T-helper 1 cell (primary cell): ENCODE measurements at regions not wholly inside any gene's neighbourhood (a gene's known extent, or its start where the extent isn't known, plus 50 kb on each side); places are given as distances from the start of the nearest gene placed in this dataset.
"Not testable (repeated sequence)": the region's sequence is repeated elsewhere in the genome, so short reads cannot be mapped to it uniquely, and the experiment has no call there.

Experiments used
- DNase-seq, 5 donors: peaks; one replicate each; pipeline ENCODE4 v3.0.0-alpha.2; 2012 to 2020

- no peak for DNase-seq
These were observed 189.4 kb upstream of the FBXO33 start for GRCh38 chr14:39621678-39622077.

- DNase-seq = no peak
These were observed 189.0 kb upstream of the FBXO33 start for GRCh38 chr14:39621223-39621622.

- DNase-seq = no peak
These were observed 185.3 kb upstream of the FBXO33 start for GRCh38 chr14:39617537-39617936.

GRCh38 chr14:39615352-39615751 is 183.1 kb upstream of the FBXO33 start:
- no peak for DNase-seq

- no peak for DNase-seq
These were observed 182.2 kb upstream of the FBXO33 start for GRCh38 chr14:39614297-39614923.

GRCh38 chr14:39609119-39609518 is 176.9 kb upstream of the FBXO33 start:
- DNase-seq = no peak

- no peak for DNase-seq
These were observed 175.7 kb upstream of the FBXO33 start for GRCh38 chr14:39607978-39608377.

- DNase-seq = no peak
These were observed 171.7 kb upstream of the FBXO33 start for GRCh38 chr14:39603942-39604341.

GRCh38 chr14:39593377-39593776 is 161.1 kb upstream of the FBXO33 start:
- no peak for DNase-seq

GRCh38 chr14:39592116-39592789 is 160.0 kb upstream of the FBXO33 start:
- no peak for DNase-seq

GRCh38 chr14:39589882-39590281 is 157.6 kb upstream of the FBXO33 start:
- DNase-seq = not testable (repeated sequence)

GRCh38 chr14:39582028-39582654 is 149.9 kb upstream of the FBXO33 start:
- no peak for DNase-seq

GRCh38 chr14:39581474-39581873 is 149.2 kb upstream of the FBXO33 start:
- DNase-seq = no peak

GRCh38 chr14:39580696-39581095 is 148.5 kb upstream of the FBXO33 start:
- DNase-seq = no peak

GRCh38 chr14:39576736-39577135 is 144.5 kb upstream of the FBXO33 start:
- no peak for DNase-seq

GRCh38 chr14:39576258-39576657 is 144.0 kb upstream of the FBXO33 start:
- no peak for DNase-seq

- DNase-seq = no peak
These were observed 136.7 kb upstream of the FBXO33 start for GRCh38 chr14:39568809-39569538.

- DNase-seq = no peak
These were observed 134.6 kb upstream of the FBXO33 start for GRCh38 chr14:39566795-39567194.

- DNase-seq = no peak
These were observed 131.1 kb upstream of the FBXO33 start for GRCh38 chr14:39563361-39563760.

- DNase-seq = no peak
These were observed 129.9 kb upstream of the FBXO33 start for GRCh38 chr14:39562175-39562574.

GRCh38 chr14:39558525-39558924 is 126.3 kb upstream of the FBXO33 start:
- no peak for DNase-seq

GRCh38 chr14:39555749-39556148 is 123.5 kb upstream of the FBXO33 start:
- no peak for DNase-seq

GRCh38 chr14:39554576-39554975 is 122.3 kb upstream of the FBXO33 start:
- DNase-seq = no peak

GRCh38 chr14:39548358-39548757 is 116.1 kb upstream of the FBXO33 start:
- no peak for DNase-seq
